ENCODE measurements at regions not wholly inside any gene's neighbourhood (a gene's known extent, or its start where the extent isn't known, plus 50 kb on each side); places are given as distances from the start of the nearest gene placed in this dataset.

DNA sequence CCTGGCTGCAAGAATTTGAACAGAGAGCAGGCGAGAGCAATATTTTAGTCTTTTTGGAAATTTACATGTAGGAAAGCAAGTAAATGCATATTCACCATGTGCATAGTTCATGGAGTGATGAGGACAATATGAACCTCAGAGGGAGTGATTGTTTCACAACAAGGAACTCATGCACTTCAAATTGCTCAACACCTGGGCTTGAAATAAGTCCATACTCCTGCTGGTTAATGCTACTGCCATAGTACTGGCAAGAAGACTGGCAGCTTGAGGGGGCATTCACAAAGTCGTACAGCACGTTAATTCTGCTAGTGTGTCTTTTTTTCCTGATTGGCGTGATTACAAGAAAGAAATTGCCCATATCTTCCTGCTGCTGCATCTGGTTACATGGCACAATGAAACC is 267.6 kb downstream of the PCDH17 start:
- TF ChIP-seq, protein P1, sequence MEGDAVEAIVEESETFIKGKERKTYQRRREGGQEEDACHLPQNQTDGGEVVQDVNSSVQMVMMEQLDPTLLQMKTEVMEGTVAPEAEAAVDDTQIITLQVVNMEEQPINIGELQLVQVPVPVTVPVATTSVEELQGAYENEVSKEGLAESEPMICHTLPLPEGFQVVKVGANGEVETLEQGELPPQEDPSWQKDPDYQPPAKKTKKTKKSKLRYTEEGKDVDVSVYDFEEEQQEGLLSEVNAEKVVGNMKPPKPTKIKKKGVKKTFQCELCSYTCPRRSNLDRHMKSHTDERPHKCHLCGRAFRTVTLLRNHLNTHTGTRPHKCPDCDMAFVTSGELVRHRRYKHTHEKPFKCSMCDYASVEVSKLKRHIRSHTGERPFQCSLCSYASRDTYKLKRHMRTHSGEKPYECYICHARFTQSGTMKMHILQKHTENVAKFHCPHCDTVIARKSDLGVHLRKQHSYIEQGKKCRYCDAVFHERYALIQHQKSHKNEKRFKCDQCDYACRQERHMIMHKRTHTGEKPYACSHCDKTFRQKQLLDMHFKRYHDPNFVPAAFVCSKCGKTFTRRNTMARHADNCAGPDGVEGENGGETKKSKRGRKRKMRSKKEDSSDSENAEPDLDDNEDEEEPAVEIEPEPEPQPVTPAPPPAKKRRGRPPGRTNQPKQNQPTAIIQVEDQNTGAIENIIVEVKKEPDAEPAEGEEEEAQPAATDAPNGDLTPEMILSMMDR (IDR thresholded peaks at IDR 0.05): no peak
- no peak for TF ChIP-seq POLR2AphosphoS5 (IDR thresholded peaks at IDR 0.05)
